Epidermal melanocyte (primary cell): ENCODE measurements at regions not wholly inside any gene's neighbourhood (a gene's known extent, or its start where the extent isn't known, plus 50 kb on each side); places are given as distances from the start of the nearest gene placed in this dataset.
"Not testable (repeated sequence)": the region's sequence is repeated elsewhere in the genome, so short reads cannot be mapped to it uniquely, and the experiment has no call there.

Experiments
- DNase-seq: peaks from one replicate; pipeline ENCODE4 v3.0.0; 2011; ENCODE audit warnings: low spot score; ENCODE audit not compliant: insufficient read length

- no peak for DNase-seq
Observed at GRCh38 chr5:136482206-136482605, 116.9 kb upstream of the TRPC7 start.

DNA sequence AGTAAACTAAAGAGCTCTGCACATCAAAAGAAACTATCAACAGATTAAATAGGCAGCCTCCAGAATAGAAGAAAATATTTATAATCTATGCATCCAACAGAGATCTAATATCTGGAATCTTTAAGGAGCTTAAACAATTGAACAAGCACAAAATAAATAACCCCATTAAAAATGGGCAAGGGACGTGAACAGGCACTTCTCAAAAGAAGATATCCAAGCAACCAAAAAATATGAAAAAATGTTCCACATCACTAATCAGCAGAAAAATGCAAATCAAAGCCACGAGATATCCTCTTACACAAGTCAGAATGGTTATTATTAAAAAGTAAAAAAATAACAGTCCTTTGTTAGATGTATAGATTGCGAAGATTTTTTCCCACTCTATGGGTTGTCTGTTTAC, 109.1 kb upstream of the TRPC7 start:
- DNase-seq, result no peak

DNA sequence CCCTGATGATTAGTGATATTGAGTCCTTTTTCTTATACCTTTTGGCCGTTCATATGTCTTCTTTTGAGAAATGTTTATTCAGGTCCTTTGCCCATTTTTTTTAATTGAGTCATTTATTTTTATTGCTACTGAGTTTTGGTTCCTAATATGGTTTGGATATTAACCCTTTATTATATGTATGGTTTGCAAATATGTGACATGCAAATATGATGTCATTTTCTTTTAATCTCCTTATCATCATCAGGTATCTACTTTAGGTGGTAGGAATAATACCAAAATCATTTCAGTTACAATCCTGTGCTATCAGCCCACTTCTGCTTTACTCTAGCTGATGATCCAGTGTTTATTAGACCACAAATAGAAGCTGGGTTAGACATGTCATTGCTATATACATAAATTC, 102.3 kb upstream of the TRPC7 start:
- DNase-seq, result no peak

DNA sequence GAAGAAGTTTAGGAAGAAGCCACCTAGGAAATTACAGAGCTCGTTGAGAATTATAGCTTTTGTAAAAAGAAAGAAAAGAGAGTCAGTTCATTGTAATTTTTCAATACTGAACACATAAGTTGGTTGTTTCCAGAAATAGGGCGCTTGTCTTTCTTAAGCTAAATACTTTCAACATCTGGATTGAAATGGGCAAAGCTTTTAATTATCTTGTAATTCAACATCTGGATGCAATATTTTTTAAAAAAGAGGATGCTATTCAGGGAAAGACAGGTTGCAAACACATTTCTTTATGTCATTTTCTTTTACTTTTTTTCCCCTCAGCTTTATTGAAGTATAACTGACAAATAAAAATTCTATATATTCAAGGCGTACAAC, 100.7 kb upstream of the TRPC7 start:
- DNase-seq, result no peak

- DNase-seq, result no peak
Observed at GRCh38 chr5:136458481-136458880, 93.1 kb upstream of the TRPC7 start.

GRCh38 chr5:136457390-136458013, 92.2 kb upstream of the TRPC7 start:
- DNase-seq, result no peak

GRCh38 chr5:136455409-136455808, 90.1 kb upstream of the TRPC7 start:
- DNase-seq, result no peak

GRCh38 chr5:136453986-136454758, 88.8 kb upstream of the TRPC7 start:
- DNase-seq, result no peak

- DNase-seq, result no peak
Observed at GRCh38 chr5:136453199-136453598, 87.9 kb upstream of the TRPC7 start.

DNA sequence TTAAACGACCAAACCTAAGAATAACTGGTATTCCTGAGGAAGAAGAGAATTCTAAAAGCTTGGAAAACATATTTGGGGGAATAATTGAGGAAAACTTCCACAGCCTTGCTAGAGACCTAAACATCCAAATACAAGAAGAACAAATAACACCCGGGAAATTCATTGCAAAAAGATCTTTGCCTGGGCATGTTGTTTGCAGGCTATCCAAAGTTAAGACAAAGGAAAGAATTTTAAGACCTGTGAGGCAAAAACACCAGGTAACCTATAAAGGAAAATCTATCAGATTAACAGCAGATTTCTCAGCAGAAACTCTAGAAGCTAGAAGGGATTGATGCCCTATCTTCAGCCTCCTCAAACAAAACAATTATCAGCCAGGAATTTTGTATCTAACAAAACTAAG, 82.2 kb upstream of the TRPC7 start:
- not testable (repeated sequence) for DNase-seq

GRCh38 chr5:136446565-136446964, 81.2 kb upstream of the TRPC7 start:
- no peak for DNase-seq

DNA sequence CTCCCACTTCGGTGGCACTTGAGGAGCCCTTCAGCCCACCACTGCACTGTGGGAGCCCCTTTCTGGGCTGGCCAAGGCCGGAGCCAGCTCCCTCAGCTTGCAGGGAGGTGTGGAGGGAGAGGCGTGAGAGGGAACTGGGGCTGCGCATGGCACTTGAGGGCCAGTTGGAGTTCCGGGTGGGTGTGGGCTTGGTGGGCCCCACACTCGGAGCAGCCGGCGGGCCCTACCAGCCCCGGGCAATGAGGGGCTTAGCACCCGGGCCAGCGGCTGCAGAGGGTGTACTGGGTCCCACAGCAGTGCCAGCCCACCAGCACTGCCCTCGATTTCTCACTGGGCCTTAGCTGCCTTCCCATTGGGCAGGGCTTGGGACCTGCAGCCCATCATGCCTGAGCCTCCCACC, 78.8 kb upstream of the TRPC7 start:
- not testable (repeated sequence) for DNase-seq

DNA sequence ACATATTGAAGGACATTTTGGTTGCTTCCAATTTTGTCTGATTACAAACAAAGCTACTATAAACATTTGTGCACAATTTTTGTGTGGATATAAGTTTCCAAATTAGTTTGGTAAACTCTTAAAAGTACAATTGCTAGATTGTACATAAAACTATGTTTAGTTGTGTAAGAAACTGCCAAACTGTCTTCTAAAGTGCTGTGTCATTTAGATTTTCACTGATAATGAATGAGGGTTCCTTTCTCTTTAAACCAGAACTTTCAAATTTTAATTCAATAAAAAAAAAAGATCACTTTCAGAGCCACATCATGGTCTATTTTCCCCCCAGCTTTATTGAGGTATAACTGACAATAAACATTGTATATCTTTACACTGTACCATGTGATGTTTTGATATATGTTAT, 74.0 kb upstream of the TRPC7 start:
- DNase-seq, result no peak

- DNase-seq, result no peak
Observed at GRCh38 chr5:136435946-136436543, 70.7 kb upstream of the TRPC7 start.

- no peak for DNase-seq
Observed at GRCh38 chr5:136434795-136435194, 69.5 kb upstream of the TRPC7 start.

GRCh38 chr5:136432705-136433104, 67.4 kb upstream of the TRPC7 start:
- DNase-seq, result no peak

GRCh38 chr5:136430081-136430480, 64.7 kb upstream of the TRPC7 start:
- no peak for DNase-seq

DNA sequence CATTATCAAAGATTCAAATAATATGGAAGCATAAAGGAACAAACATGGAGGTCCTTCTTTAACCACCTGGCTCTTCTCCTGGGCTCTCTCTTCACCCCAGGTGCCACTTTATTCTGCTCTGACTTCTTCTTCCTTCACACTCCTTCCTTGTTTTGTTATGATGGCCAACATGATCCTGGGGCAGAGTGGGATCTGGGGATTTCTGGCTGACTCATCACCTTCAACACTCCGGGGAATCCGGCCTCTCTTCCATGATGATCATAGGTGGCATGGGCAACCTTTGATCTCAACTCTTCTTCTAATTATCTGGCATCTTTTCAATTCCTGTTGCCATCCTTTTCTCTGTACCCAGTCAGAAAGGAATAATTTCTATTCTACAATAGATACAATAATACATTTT, 62.1 kb upstream of the TRPC7 start:
- DNase-seq, result no peak

DNA sequence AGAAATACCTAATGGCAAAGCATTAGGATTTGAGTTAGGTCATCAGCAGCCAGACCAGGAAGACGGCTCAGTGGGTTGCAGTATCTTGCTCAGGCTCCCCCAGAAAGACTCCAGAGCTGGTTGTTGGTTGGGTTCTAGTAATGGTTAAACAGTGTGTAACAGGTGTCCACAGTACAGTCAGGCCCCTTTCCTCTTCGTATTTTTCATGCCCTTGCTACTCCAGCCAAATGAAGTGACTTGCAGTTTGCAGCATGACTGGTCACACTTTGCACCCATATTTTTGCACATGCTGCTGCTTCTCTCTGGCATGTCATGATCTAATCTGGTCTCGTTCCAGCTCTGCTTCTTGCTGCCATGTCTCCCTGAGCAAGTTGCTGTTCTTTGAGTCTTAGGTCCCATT, 60.6 kb upstream of the TRPC7 start:
- no peak for DNase-seq

GRCh38 chr5:136424835-136425584, 59.7 kb upstream of the TRPC7 start:
- no peak for DNase-seq

GRCh38 chr5:136423944-136424606, 58.7 kb upstream of the TRPC7 start:
- no peak for DNase-seq
